Tibial artery (tissue), 4 donors: ENCODE measurements at regions not wholly inside any gene's neighbourhood (a gene's known extent, or its start where the extent isn't known, plus 50 kb on each side); places are given as distances from the start of the nearest gene placed in this dataset.

Source experiments
- DNase-seq, 2 donors: peaks; one replicate each; pipeline ENCODE4 v3.0.0-alpha.2; 2019
- H3K27ac ChIP-seq, 2 donors: fragments of 200-600 bp; sonication (generic) in 1 of 2; 1 replicate in 1 of 2; 2 replicates in 1 of 2; pipeline ENCODE4 v1.5.1; 2018 to 2019; ENCODE audit warnings: mild to moderate bottlenecking in 1 of 2
- H3K27me3 ChIP-seq, 2 donors: fragments of 200-600 bp; sonication (generic) in 1 of 2; one replicate each; pipeline versions ENCODE4 v1.5.1 to v1.6.0; 2016 to 2019
- H3K36me3 ChIP-seq, 3 donors: fragments of 200-600 bp; sonication (generic) in 2 of 3; one replicate each; pipeline ENCODE4 v1.5.1; 2016 to 2019; ENCODE audit warnings: mild to moderate bottlenecking in 2 of 3
- H3K4me1 ChIP-seq, 4 donors: fragments of 200-600 bp; sonication (generic) in 2 of 4; 1 replicate in 3 of 4; 2 replicates in 1 of 4; pipeline ENCODE4 v1.5.1; 2016 to 2019
- H3K4me3 ChIP-seq, 2 donors: fragments of 200-600 bp; sonication (generic) in 1 of 2; 1 replicate in 1 of 2; 2 replicates in 1 of 2; pipeline ENCODE4 v1.5.1; 2018 to 2019; ENCODE audit warnings: mild to moderate bottlenecking in 2 of 2
- H3K9me3 ChIP-seq, 3 donors: fragments of 200-600 bp; sonication (generic) in 1 of 3; one replicate each; pipeline ENCODE4 v1.5.1; 2016 to 2019
- CTCF ChIP-seq, 2 experiments: fragments of 200-600 bp in 1 of 2; fragments of 450-650 bp in 1 of 2; IDR thresholded peaks; one replicate each; pipeline ENCODE4 v1.5.1; 2017 to 2019; ENCODE audit warnings: antibody characterized with exemption in 2 of 2, mild to moderate bottlenecking in 1 of 2, moderate library complexity in 1 of 2
- intact Hi-C: fragments of 100-400 bp; cut with DNase I; formaldehyde crosslinking; loops from one replicate; pipeline ENCODE4 v1.15.0; 2023; ENCODE audit warnings: low total_unique reads

GRCh38 chr2:173681881-173682650 lies 283.1 kb downstream of the SP3 start:
- no peak for DNase-seq
- intact Hi-C loops = no loop called here
- no peaks in the 10 kb centered on the region for H3K27me3 ChIP-seq
- H3K27ac ChIP-seq = no peak overlapping the region
- H3K4me3 ChIP-seq = no peak overlapping the region
- H3K4me1 ChIP-seq = no peaks in the 10 kb centered on the region
- no peaks in the 10 kb centered on the region for H3K36me3 ChIP-seq
- H3K9me3 ChIP-seq = peaks cover 0 to 13% (median 10%) of the 10 kb centered on the region in 3 donors
- no peak for TF ChIP-seq CTCF (IDR thresholded peaks at IDR 0.05)

DNA sequence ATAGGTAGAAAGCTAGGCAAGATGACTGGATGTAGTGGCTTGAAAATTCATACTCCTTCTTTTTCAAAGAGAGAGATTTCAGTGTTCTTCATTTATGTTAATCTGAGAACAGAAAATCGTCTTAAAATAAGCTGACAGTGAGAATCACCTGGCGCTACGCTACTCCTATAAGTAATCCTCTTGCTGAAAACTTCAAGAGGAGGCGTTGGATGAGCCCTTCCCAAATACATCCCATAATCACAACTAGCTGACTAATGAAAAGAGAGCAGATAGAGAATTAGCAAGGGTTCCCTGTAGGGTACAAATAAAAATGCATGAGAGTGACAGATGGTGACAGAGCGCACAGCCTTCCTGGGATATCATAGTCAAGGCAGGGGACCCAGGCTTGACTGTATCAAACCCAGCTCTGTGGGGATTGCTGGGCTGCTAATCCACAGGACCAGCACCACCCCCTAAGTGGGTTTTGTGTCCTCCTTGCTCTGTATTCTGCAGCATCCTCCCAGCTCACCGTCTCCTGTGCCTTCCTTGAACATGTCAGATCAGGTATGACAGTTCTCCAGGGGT lies 280.2 kb downstream of the SP3 start:
- DNase-seq = no peak
- Histone ChIP-seq H3K4me3 (no peak overlapping the region), H3K27me3 (no peaks in the 10 kb centered on the region), H3K9me3 (peaks cover 0 to 13% (median 10%) of the 10 kb centered on the region in 3 donors), H3K27ac (no peak overlapping the region), H3K36me3 (no peaks in the 10 kb centered on the region), H3K4me1 (no peaks in the 10 kb centered on the region)
- no peak for TF ChIP-seq CTCF (IDR thresholded peaks at IDR 0.05)
- intact Hi-C loops = no loop called here

- TF ChIP-seq CTCF (IDR thresholded peaks at IDR 0.05) = no peak
- intact Hi-C loops = no loop called here
- H3K27me3 ChIP-seq = no peaks in the 10 kb centered on the region
- H3K4me1 ChIP-seq = no peaks in the 10 kb centered on the region
- no peak for DNase-seq
- no peaks in the 10 kb centered on the region for H3K9me3 ChIP-seq
- H3K4me3 ChIP-seq = no peak overlapping the region
- H3K36me3 ChIP-seq = no peaks in the 10 kb centered on the region
- H3K27ac ChIP-seq = no peak overlapping the region
These were observed 274.8 kb downstream of the SP3 start for GRCh38 chr2:173690349-173690748.

DNA sequence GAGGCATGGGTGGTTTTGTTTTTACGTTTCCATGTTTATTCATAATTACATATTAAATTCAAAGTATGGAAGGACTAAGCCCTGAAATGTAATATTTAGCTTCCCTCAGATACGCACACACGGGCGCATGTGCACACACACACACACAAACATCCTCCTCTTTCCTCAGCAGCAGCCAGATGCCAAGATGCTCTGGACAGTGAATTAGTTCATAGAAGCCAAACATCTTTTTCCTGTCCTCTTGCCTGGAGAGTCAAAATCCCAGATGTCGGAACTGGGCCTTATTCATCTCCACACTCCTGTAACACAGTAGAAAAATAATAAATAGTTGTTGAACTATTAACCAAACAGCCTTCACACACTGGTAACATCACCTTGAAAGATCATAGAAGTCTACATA lies 273.1 kb downstream of the SP3 start:
- H3K27ac ChIP-seq = no peak overlapping the region
- intact Hi-C loops = no loop called here
- H3K4me1 ChIP-seq = no peaks in the 10 kb centered on the region
- H3K27me3 ChIP-seq = no peaks in the 10 kb centered on the region
- no peaks in the 10 kb centered on the region for H3K9me3 ChIP-seq
- H3K36me3 ChIP-seq = no peaks in the 10 kb centered on the region
- no peak for DNase-seq
- no peak for TF ChIP-seq CTCF (IDR thresholded peaks at IDR 0.05)
- H3K4me3 ChIP-seq = no peak overlapping the region

GRCh38 chr2:173693044-173693589 lies 272.1 kb downstream of the SP3 start:
- Histone ChIP-seq H3K4me3 (no peak overlapping the region), H3K4me1 (no peaks in the 10 kb centered on the region), H3K9me3 (no peaks in the 10 kb centered on the region), H3K27me3 (no peaks in the 10 kb centered on the region), H3K36me3 (no peaks in the 10 kb centered on the region), H3K27ac (no peak overlapping the region)
- no peak for DNase-seq
- intact Hi-C loops = no loop called here
- no peak for TF ChIP-seq CTCF (IDR thresholded peaks at IDR 0.05)
